HG02938 (cell line): ENCODE measurements at regions not wholly inside any gene's neighbourhood (a gene's known extent, or its start where the extent isn't known, plus 50 kb on each side); places are given as distances from the start of the nearest gene placed in this dataset.
"Not testable (repeated sequence)": the region's sequence is repeated elsewhere in the genome, so short reads cannot be mapped to it uniquely, and the experiment has no call there.

ENCODE experiments used
- ATAC-seq: cut with Tn5 transposase; IDR thresholded peaks from one replicate; pipeline ENCODE4 v1.9.1; 2021; ENCODE audit warnings: mild to moderate bottlenecking, moderate library complexity; ENCODE audit not compliant: unreplicated experiment

DNA sequence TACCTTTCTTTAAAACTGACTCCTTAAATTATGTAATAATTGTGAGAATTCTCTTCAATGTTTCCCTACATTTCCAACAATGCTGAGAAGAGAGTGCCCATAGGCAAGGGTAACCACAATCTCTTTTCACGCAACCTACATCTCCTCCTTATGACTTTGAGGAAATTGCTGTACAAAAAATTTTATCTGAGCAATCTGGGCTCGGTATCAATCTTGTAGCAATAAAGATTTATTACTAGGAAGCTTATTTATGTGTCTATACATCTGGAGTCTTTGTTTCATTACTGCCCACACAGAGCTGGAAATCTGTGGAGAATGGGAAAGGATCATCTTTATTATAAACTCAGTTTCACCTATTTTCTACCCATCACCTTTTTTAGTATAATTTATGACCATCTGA is 913.8 kb upstream of the SORCS1 start:
- no peak for ATAC-seq

DNA sequence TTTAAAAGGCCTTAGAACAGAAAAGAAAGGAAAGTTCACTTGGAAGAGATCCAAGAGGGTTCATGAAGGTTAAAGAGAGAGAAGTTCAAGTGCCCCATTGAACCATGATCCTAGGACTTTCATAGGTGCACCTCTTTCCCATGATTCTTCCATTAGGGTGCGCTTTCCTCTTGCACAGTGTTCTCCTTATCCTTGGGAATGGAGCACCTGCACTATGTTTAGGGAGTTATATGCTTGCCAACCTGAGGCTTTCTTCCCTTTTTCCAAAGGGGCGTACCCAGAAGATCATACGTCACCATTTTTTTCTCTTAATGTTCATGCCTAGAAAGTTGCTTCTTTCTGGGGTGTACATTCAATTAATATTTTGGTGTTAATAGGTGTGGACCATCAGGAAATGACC is 908.0 kb upstream of the SORCS1 start:
- ATAC-seq = no peak

DNA sequence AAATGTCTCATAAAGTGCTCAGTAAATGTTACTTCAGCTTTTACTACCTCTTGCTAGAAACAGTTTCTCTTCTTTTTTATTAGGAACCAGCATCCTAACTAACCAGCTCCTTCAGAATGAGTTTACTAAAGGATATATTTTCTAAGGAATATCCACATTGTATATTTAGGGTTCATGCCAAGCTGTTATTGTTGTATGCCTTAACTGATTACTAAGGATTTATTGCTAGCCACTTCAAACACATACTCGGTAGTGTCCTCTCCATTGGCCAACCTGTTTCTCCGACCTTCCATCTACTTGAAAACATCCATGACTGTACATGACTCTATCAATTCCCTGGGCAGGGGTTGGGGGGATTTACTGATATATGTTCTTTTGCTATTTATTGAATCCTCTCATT is 906.3 kb upstream of the SORCS1 start:
- no peak for ATAC-seq

DNA sequence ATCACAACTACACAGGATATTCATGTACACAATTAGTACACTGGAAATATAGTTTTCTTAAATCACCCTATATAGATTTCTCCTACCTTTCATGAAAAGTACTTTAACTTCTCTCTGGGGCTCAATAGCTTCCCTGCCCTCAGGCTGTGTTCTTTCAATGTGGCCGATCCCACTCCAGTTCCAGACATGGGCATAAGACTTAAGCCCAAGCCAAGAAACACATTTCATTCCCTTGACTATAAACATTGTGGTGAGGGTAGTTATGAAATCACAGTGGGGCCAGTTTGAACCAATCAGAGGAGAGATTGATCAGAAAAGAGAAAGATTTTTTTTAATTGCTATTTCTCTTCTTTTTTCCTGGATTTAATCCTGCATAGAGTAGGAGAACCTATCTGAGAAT is 904.6 kb upstream of the SORCS1 start:
- ATAC-seq = no peak

DNA sequence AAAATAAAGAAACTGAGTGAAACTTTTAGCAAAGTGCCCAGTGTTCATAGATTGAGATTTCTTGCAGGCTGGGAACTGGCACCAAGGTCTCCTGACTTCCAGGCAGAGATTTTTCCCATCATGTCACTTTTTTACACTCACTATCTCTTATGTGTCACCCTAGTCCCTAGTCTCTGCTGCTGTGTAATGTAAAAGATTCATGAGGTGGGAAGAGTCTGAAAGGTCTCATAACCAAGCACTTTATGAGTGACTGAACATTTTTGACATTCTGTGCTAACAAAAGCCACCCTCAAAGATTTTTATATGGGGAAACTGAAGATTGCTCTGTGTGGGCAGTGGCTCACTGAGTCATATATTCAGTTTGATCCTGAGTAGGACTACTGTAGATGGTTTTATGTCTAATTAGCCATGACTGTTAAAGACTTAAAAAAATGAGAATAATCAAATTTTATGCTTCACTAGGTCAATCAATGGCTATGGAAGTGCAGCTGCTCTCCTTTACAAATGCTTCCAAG is 900.3 kb upstream of the SORCS1 start:
- ATAC-seq = no peak

DNA sequence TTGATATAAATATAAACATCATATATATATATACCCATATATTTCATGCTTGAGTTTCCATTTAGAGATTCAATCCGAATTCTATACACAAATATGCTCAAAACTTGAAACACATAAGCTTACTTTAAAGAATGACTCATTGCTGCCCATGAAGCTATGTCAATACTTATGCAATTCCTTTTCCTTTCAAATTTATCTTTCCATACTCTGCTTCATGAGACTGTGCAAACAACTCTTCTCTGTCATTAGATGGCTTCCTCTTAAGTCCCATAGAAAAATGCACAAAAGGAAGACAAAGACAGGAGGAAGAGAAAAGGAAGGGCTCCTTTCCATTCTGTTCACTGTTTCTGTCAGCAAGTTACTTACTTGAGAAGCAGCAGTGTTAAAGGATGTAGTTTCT is 895.7 kb upstream of the SORCS1 start:
- ATAC-seq = no peak

DNA sequence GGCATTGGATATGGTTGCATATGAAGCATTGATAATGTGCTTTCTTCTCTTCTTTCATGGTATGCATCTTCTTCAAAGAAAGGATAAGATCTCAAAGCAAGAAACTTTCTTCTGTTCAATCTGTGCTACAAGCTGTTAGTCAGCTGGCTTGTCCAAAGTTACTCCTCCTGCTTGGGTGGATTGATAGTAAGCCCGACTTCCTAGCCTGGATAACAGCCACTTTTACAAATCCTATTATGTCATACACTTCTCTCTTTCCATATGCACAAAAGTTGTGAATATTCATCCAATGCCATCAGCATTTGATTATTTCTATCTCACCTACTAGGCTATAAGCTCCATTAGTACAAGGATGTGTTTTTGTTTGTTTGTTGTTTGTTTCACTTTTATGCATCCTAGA is 891.0 kb upstream of the SORCS1 start:
- no peak for ATAC-seq

DNA sequence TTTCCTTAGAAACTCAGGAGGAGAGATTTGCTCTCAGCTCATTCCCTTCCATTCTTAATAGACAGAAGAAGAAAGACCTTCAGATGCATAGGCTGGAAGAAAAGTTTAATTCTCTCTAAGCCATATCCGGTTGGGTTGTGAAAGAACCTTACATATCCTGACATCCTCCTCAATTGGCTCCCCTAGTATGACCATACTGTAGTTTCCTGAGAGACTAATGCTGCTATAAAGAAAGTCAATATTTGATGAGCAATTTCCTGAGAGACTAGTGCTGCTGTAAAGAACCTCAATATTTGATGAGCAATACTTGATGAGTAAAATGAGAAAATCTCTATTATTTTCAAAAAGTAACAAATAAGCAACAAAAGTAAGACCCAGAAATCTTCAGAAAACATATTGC is 888.5 kb upstream of the SORCS1 start:
- no peak for ATAC-seq

DNA sequence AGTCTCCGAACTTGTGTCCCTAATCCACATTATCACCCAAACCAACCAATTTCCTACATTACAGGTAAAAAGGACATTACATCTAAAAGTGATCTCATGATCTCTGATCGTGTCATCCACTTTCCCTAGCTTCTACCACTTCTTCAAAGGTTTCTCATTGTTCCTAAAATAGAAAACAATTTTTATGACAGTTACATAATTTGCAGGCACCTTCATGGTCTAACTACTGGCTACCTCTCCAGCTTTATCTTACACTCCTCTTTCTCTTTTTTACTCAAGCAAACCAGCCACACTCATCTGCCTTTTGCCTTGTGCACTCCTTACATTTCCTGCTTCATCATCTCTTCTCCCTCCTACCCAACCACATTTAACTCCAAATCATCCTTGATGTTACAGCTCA is 886.7 kb upstream of the SORCS1 start:
- no peak for ATAC-seq

DNA sequence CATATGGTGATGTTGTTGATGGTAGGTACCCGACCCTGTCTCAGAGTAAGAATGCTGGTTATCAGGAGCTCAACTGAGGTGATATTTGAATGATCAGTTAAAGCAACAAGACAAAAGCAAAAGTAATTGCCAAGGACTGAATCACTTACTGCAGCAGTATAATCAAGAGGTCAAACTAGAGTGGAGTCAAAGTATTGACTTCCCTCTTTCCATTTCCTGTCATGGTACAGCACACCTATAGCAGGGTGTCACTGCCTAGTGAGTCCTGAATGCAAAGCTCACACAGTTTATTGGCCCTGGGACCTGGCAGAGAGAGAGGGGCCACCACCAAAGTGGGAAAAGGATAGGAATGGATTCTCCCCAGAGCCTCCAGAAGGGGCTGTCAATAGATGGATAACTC is 886.1 kb upstream of the SORCS1 start:
- no peak for ATAC-seq

DNA sequence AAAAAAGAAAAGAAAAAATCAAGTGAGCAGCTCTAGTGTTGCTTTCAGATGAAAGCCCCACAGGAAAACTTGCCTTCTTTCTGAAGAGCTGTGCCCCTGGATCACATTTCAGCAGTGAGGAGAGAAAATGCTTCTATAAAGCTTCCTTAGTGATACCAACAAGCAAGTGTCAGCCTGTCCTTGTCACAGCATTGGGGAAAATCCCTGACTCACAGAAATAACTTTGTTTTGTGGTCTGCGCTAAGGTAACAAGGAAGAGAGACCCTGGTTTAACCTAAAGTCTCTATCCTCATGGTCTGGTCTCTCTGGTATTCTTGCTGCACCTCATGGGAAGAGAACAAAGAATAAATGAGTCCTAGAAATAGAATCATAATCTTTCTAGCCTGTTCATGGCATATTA is 885.2 kb upstream of the SORCS1 start:
- ATAC-seq = no peak

DNA sequence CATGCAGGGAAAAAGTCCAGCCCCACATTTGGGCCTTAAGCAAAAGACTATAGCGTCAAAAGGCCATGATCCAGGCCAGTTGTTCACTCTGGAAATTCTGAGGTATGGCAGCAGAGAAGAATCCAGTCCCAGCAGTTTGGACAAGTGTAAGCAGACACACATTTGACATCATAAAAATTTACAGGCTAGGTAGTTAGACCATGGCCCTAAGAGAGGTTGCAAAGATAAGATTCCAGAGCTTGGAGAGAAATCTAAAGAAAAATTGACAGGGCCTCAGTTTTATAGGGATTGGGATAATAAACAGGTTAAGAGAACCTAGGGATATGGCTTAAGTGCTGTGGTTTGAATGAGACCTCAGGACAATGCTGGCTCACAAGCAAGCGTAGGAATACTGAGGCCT is 884.4 kb upstream of the SORCS1 start:
- ATAC-seq = no peak

DNA sequence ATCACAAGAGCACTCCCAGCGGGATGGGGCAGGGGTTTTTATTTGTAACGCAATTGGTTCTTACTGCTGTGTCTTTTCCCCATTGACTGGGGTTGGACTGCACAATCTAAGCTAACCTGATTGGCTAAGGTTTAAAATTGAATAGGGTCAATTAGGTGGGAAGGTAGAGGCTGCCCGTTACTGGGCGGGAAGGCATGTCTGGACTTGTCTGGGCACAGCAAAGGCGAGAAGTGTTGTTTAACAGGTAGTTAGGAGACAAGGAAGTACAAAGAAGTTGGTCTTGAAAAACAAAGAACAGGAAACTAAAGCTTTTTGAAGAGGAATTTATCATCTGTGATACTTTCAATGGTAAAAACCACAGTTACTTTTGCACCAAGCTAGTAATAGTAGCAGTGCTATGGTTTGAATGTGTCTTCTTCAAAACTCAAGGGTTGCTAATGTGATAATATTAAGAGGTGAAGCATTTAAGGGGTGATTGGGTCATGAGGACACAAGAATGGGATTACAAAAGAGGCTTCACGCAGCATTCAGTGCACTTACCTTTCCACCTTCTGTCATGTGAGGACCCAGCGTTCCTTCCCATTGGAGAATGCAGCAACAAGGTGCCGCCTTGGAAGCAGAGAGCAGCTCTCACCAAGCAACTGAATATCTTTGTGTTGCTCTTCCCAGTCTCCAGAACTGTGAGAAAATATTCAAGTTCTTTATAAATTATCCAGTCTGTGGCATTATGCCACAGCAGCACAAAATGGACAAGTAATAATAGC is 875.5 kb upstream of the SORCS1 start:
- no peak for ATAC-seq

DNA sequence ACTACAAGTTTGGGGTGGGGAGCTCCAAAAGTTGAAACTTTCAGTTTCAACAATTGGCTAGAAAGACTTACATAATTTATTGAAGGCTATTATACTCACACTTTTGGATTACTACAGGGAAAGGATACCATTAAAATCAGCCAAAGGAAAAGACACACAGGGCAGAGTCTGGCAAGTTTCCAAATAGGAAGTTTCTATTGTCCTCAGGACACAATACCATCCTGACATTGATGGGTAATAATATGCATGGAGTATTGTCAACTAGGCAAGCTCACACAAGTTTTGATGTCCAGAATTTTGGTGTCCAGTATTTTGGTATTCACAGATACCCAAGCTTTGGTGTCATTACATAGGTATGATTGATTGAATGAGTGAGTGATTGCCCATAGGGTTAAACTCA is 872.6 kb upstream of the SORCS1 start:
- no peak for ATAC-seq

DNA sequence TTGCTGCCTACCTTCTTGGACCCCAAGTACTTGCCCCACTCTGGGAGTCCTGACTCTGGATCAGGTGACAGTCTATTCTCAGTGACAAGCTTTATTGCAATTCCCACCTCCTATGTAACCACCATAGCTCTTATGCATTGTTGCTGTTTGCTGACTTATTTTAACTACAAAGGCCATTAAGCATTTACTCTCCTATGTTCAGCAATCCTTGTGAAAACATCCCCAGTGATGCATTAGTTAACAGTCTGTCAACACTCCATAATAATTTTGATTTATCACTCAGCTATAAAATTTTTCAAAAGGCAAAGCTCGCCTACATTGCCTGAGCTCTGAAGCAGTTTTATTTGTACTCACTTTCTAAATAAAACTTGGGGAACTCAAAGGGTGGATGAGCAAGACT is 871.8 kb upstream of the SORCS1 start:
- no peak for ATAC-seq

DNA sequence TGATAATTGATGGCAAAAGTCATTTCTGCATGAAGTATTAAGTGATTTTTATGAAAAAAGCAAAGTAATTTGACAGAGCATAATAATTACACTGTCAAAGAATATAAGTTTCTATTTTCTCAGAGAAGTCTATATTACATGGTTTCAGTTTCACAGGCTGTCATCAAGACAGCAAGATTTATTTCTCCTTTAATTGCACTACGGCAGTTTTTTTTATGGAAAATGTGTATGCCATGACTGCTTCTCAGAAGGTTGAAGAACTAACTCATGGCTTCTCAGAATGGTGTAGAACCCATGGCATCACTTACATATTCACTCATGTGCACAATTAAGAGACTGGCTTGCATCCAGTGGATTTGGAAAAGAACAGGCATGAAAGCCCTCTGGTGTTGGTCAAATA is 870.3 kb upstream of the SORCS1 start:
- ATAC-seq = no peak

DNA sequence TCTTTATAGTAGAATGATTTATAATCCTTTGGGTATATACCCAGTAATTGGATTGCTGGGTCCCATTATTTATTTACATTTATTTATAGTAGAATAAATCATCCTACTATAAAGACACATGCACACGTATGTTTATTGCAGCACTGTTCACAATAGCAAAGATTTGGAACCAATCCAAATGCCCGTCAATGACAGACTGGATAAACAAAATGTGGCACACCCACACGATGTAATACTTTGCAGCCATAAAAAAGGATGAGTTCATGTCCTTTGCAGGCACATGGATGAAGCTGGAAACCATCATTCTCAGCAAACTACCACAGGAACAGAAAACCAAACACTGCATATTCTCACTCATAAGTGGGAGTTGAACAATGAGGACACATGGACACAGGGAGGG is 869.0 kb upstream of the SORCS1 start:
- ATAC-seq = not testable (repeated sequence)

DNA sequence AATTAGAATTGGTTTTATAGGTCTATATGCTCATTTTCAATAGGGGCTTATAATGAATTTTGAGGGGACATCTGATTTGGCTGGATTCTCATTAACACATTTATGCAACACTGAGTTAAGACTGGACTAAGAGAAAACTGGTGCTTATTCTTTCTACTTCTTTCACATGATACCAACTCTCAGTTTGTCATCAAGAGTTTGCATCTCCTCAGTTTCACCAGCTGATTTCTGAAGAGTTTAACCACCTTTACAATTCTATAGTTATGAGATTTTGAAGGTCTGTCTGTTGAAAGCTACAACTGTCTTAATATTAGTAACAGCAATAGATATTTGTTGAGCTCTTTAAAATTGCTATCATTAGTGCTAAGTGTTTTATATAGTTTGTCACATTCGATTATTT is 867.0 kb upstream of the SORCS1 start:
- ATAC-seq = no peak

DNA sequence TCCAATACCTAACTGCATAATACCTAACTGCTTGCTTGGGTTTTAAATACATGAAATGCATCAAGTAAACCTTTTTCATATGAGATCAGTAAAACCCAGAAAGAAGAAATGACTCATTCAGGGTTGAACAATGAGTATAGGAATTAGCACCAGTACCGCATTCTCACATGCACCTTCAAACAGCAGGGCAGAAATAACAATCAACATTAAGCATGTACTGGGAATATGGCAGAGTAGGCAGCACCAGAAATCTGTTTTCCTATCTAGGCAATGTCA is 850.3 kb upstream of the SORCS1 start:
- ATAC-seq = peak; percentile 79

DNA sequence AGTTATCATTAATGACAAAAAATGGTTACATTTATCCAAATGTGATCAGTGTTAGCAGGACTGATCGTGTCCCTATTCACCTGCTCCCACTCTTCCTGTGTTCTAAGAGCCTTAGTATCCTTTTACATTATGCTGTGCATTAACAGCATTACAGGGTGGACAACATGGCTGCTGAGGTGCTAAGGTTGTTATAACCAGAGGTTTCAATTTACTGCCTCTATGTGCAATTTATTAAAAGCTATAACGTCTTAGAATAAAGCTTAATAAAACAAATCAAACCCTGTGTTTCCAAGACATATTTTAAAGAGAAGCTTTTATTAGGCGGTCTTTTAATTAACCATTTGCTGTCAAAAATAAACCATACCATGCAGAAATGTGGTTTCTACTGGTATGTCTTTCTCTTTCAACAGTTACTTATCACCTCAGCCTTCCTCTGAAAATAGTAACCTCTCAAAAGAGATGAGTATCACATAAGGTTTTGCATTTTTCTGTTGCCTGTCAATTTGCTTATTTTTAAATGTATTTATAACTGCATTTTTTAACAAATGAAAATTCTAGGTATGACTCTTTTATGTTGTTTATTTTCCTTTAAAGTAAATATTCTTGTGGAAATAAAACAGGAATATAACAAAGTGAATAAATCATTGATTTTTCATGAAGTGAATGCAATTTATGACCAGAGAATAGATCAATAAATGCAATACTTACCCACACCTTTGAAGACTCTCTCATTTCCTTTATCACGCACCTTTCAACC is 849.8 kb upstream of the SORCS1 start:
- peak; percentile 43 for ATAC-seq

DNA sequence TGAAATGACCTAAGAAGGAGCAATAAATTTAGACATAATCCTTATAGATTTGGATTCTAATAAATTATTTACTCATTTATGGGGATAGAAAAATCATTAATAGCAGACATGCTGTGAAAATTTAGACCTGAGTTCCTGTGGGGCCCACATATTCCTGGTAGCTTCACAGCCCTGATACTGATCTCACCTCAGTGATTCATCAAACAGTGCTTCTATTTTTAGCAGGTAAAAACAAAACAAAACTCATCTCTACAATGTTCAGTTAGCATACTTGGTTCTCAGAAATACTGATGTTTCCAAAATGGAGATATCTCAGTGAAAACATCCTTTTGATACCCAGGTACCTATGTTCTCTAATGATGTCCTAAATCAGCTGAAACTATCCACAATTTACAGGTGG is 841.1 kb upstream of the SORCS1 start:
- ATAC-seq = no peak

DNA sequence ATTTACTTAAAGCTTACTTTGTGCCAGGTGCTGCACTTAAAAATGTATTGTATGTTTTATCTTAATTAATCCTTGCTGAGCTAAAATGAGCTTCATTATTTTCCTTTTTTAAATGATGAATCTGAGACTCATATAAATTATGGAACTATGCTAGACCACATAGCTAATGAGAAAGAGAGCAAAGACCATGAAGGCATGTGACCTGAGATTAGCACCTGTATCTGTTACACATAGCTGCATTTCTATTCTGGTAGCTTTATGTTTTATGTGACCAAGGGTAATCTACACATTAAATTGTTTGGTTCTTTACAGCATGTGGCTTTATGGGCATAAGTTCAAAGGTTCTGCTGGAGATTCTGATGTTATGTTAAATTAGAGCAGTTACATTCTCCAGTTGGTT is 839.1 kb upstream of the SORCS1 start:
- no peak for ATAC-seq

DNA sequence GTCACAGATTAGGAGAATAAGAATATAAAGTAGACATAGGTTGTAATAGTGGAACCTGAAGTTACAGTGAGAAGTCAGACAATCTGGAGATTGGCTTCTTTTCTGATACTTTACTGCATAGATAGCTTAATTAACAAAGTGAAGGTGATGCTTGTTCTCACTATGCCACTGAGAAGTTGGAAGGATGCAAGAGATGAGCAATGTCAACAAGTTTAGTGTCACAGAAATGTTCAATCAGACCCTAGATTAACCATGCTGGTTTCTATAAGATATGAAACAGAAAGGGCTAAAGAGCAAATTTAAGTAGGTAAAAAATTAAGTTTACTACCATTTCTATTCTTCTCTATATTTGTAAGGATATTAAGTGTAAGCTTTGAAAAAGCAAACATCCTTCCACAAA is 838.6 kb upstream of the SORCS1 start:
- no peak for ATAC-seq
